GM23338 (cell line): ENCODE measurements at regions not wholly inside any gene's neighbourhood (a gene's known extent, or its start where the extent isn't known, plus 50 kb on each side); places are given as distances from the start of the nearest gene placed in this dataset.

Source experiments
- CREB1 ChIP-seq: fragments of 250-450 bp; sonication (Bioruptor Pico); IDR thresholded peaks from 2 replicates; pipeline ENCODE4 v1.5.0; 2020; ENCODE audit warnings: low read depth, mild to moderate bottlenecking, moderate library complexity
- ETS1 ChIP-seq: IDR thresholded peaks from 2 replicates; pipeline ENCODE4 v1.6.1; 2016; ENCODE audit warnings: antibody characterized with exemption
- EZH2 ChIP-seq: fragments of 200-600 bp; sonication (generic); IDR thresholded peaks from one replicate; pipeline ENCODE4 v1.8.0; 2017; ENCODE audit warnings: antibody characterized with exemption, mild to moderate bottlenecking, low read depth; ENCODE audit not compliant: unreplicated experiment
- EZH2phosphoT487 ChIP-seq: fragments of 200-600 bp; sonication (generic); IDR thresholded peaks from one replicate; pipeline ENCODE4 v1.8.1; 2018; ENCODE audit warnings: antibody characterized with exemption; ENCODE audit not compliant: unreplicated experiment
- JUNB ChIP-seq: IDR thresholded peaks from one replicate; pipeline ENCODE4 v1.6.1; 2016; ENCODE audit warnings: antibody characterized with exemption; ENCODE audit not compliant: unreplicated experiment
- NANOG ChIP-seq: IDR thresholded peaks from 2 replicates; pipeline ENCODE4 v1.6.1; 2016; ENCODE audit warnings: antibody characterized with exemption, borderline replicate concordance
- POLR2AphosphoS5 ChIP-seq: IDR thresholded peaks from 2 replicates; pipeline ENCODE4 v1.6.1; 2016; ENCODE audit warnings: antibody characterized with exemption, low read depth
- ZNF114 ChIP-seq: fragments of 250-450 bp; sonication (Bioruptor Pico); IDR thresholded peaks from 2 replicates; pipeline ENCODE4 v1.5.0; 2020; ENCODE audit warnings: mild to moderate bottlenecking, moderate library complexity
- TF ChIP-seq, protein P1 (sequence below), 2 experiments: fragments of 200-600 bp in 1 of 2; sonication (generic) in 1 of 2; conservative IDR thresholded peaks; 2 replicates each; pipeline versions ENCODE4 v1.5.1 to v1.6.1; 2016 to 2017; ENCODE audit warnings: antibody characterized with exemption in 2 of 2, low read depth in 2 of 2, mild to moderate bottlenecking in 2 of 2, moderate library complexity in 1 of 2
- TF ChIP-seq, protein P2 (sequence below): IDR thresholded peaks from one replicate; pipeline ENCODE4 v1.6.1; 2018; ENCODE audit warnings: antibody characterized with exemption; ENCODE audit not compliant: unreplicated experiment
- TF ChIP-seq, protein P3 (sequence below): fragments of 250-450 bp; sonication (Bioruptor Pico); IDR thresholded peaks from 2 replicates; pipeline ENCODE4 v1.5.0; 2020; ENCODE audit warnings: mild to moderate bottlenecking, moderate library complexity

DNA sequence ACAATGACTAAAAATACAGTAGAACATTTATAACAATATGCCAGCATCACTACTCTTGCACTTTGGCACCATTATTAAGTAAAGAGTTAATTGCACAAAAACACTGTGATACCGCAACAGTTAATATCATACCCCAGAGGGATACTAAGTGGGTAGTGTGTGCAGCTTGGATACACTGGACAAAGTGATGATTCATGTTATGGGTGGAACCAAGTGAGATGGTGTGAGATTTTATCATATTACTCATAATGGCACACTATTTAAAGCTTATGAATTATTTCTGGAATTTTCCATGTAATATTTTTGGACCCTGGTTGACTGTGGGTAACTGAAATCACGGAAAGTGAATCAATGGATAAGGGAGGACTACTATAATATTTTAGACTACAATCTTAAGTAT, 265.3 kb downstream of the PCDH18 start:
- TF ChIP-seq POLR2AphosphoS5 (no peak), EZH2 (no peak), ZNF114 (CRISPR knock-in tag) (no peak), CREB1 (CRISPR knock-in tag) (no peak), NANOG (no peak), EZH2phosphoT487 (no peak), ETS1 (no peak), JUNB (no peak)
- TF ChIP-seq, protein P1, sequence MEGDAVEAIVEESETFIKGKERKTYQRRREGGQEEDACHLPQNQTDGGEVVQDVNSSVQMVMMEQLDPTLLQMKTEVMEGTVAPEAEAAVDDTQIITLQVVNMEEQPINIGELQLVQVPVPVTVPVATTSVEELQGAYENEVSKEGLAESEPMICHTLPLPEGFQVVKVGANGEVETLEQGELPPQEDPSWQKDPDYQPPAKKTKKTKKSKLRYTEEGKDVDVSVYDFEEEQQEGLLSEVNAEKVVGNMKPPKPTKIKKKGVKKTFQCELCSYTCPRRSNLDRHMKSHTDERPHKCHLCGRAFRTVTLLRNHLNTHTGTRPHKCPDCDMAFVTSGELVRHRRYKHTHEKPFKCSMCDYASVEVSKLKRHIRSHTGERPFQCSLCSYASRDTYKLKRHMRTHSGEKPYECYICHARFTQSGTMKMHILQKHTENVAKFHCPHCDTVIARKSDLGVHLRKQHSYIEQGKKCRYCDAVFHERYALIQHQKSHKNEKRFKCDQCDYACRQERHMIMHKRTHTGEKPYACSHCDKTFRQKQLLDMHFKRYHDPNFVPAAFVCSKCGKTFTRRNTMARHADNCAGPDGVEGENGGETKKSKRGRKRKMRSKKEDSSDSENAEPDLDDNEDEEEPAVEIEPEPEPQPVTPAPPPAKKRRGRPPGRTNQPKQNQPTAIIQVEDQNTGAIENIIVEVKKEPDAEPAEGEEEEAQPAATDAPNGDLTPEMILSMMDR (conservative IDR thresholded peaks at IDR 0.05; ENCODE audit: low read depth in 2 of 2): no peak
- TF ChIP-seq, protein P2, sequence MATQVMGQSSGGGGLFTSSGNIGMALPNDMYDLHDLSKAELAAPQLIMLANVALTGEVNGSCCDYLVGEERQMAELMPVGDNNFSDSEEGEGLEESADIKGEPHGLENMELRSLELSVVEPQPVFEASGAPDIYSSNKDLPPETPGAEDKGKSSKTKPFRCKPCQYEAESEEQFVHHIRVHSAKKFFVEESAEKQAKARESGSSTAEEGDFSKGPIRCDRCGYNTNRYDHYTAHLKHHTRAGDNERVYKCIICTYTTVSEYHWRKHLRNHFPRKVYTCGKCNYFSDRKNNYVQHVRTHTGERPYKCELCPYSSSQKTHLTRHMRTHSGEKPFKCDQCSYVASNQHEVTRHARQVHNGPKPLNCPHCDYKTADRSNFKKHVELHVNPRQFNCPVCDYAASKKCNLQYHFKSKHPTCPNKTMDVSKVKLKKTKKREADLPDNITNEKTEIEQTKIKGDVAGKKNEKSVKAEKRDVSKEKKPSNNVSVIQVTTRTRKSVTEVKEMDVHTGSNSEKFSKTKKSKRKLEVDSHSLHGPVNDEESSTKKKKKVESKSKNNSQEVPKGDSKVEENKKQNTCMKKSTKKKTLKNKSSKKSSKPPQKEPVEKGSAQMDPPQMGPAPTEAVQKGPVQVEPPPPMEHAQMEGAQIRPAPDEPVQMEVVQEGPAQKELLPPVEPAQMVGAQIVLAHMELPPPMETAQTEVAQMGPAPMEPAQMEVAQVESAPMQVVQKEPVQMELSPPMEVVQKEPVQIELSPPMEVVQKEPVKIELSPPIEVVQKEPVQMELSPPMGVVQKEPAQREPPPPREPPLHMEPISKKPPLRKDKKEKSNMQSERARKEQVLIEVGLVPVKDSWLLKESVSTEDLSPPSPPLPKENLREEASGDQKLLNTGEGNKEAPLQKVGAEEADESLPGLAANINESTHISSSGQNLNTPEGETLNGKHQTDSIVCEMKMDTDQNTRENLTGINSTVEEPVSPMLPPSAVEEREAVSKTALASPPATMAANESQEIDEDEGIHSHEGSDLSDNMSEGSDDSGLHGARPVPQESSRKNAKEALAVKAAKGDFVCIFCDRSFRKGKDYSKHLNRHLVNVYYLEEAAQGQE: no peak
- TF ChIP-seq, protein P3, sequence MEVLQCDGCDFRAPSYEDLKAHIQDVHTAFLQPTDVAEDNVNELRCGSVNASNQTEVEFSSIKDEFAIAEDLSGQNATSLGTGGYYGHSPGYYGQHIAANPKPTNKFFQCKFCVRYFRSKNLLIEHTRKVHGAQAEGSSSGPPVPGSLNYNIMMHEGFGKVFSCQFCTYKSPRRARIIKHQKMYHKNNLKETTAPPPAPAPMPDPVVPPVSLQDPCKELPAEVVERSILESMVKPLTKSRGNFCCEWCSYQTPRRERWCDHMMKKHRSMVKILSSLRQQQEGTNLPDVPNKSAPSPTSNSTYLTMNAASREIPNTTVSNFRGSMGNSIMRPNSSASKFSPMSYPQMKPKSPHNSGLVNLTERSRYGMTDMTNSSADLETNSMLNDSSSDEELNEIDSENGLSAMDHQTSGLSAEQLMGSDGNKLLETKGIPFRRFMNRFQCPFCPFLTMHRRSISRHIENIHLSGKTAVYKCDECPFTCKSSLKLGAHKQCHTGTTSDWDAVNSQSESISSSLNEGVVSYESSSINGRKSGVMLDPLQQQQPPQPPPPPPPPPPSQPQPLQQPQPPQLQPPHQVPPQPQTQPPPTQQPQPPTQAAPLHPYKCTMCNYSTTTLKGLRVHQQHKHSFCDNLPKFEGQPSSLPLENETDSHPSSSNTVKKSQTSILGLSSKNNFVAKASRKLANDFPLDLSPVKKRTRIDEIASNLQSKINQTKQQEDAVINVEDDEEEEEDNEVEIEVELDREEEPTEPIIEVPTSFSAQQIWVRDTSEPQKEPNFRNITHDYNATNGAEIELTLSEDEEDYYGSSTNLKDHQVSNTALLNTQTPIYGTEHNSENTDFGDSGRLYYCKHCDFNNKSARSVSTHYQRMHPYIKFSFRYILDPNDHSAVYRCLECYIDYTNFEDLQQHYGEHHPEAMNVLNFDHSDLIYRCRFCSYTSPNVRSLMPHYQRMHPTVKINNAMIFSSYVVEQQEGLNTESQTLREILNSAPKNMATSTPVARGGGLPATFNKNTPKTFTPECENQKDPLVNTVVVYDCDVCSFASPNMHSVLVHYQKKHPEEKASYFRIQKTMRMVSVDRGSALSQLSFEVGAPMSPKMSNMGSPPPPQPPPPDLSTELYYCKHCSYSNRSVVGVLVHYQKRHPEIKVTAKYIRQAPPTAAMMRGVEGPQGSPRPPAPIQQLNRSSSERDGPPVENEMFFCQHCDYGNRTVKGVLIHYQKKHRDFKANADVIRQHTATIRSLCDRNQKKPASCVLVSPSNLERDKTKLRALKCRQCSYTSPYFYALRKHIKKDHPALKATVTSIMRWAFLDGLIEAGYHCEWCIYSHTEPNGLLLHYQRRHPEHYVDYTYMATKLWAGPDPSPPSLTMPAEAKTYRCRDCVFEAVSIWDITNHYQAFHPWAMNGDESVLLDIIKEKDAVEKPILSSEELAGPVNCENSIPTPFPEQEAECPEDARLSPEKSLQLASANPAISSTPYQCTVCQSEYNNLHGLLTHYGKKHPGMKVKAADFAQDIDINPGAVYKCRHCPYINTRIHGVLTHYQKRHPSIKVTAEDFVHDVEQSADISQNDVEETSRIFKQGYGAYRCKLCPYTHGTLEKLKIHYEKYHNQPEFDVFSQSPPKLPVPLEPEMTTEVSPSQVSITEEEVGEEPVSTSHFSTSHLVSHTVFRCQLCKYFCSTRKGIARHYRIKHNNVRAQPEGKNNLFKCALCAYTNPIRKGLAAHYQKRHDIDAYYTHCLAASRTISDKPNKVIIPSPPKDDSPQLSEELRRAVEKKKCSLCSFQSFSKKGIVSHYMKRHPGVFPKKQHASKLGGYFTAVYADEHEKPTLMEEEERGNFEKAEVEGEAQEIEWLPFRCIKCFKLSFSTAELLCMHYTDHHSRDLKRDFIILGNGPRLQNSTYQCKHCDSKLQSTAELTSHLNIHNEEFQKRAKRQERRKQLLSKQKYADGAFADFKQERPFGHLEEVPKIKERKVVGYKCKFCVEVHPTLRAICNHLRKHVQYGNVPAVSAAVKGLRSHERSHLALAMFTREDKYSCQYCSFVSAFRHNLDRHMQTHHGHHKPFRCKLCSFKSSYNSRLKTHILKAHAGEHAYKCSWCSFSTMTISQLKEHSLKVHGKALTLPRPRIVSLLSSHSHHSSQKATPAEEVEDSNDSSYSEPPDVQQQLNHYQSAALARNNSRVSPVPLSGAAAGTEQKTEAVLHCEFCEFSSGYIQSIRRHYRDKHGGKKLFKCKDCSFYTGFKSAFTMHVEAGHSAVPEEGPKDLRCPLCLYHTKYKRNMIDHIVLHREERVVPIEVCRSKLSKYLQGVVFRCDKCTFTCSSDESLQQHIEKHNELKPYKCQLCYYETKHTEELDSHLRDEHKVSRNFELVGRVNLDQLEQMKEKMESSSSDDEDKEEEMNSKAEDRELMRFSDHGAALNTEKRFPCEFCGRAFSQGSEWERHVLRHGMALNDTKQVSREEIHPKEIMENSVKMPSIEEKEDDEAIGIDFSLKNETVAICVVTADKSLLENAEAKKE (CRISPR knock-in tag): no peak
